Epithelial cell of proximal tubule (primary cell): ENCODE measurements at regions not wholly inside any gene's neighbourhood (a gene's known extent, or its start where the extent isn't known, plus 50 kb on each side); places are given as distances from the start of the nearest gene placed in this dataset.

Source experiments
- DNase-seq: peaks from one replicate; pipeline ENCODE4 v3.0.0-alpha.2; 2011; ENCODE audit warnings: low read depth
- H3K4me3 ChIP-seq: 2 replicates; pipeline ENCODE4 v1.5.1; 2011; ENCODE audit warnings: low read depth, mild to moderate bottlenecking, low read length
- TF ChIP-seq, protein P1 (sequence below): conservative IDR thresholded peaks from 2 replicates; pipeline ENCODE4 v1.5.1; 2012; ENCODE audit warnings: low read depth, mild to moderate bottlenecking, low read length

DNA sequence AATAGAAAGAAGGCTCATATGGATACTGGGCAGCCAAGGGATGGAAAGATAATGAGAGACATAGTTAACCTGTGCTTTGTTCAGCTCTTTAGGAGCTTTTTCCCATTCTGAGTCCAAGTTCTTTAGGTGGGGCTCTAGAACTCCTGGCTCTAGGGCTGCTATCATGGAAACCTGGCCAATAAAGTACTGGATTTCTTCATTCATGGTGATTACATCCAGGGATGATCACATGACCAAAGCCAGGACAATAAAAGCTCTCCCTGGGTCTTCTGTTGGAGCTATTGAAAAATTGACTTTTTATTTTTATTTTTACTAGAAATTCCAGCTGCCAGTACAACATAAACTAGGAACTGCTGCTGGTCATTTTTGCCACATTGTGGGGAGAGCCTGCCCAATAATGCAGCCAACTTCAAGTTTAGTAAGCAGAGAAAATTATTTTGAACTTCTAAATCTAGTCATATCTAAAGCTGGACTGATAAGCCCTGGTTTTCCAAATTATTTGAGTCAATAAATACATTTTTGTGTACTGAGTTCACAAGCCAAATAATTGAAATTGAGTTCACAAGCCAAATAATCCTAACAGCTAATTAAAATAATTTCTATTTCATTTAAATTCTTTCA, 224.9 kb upstream of the STARD13 start:
- no peak overlapping the region for H3K4me3 ChIP-seq
- TF ChIP-seq, protein P1, sequence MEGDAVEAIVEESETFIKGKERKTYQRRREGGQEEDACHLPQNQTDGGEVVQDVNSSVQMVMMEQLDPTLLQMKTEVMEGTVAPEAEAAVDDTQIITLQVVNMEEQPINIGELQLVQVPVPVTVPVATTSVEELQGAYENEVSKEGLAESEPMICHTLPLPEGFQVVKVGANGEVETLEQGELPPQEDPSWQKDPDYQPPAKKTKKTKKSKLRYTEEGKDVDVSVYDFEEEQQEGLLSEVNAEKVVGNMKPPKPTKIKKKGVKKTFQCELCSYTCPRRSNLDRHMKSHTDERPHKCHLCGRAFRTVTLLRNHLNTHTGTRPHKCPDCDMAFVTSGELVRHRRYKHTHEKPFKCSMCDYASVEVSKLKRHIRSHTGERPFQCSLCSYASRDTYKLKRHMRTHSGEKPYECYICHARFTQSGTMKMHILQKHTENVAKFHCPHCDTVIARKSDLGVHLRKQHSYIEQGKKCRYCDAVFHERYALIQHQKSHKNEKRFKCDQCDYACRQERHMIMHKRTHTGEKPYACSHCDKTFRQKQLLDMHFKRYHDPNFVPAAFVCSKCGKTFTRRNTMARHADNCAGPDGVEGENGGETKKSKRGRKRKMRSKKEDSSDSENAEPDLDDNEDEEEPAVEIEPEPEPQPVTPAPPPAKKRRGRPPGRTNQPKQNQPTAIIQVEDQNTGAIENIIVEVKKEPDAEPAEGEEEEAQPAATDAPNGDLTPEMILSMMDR: no peak
- no peak for DNase-seq

GRCh38 chr13:33512880-33513554, 227.5 kb upstream of the STARD13 start:
- no peak overlapping the region for H3K4me3 ChIP-seq
- DNase-seq: no peak
- TF ChIP-seq, protein P1: no peak

GRCh38 chr13:33514362-33514761, 228.8 kb upstream of the STARD13 start:
- TF ChIP-seq, protein P1: no peak
- H3K4me3 ChIP-seq: no peak overlapping the region
- no peak for DNase-seq

DNA sequence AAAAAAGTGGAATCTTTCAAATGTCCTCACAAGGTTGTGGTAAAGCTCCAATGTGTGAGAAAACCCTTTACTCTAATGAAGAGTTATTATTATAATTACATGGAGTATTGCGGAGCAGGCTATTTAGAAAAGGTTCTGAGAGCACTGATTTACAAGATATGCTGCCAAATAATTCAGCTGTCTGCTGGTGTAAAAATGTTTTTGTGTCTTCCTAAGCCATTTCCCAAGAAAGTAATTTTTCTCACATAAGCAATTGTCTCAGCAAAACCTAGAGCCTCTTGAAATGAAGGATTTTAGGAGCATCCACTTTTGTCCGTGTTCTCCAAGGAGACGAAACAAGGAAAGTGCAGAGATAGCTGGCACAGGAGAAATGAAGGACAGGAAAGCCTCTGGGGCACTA, 229.6 kb upstream of the STARD13 start:
- H3K4me3 ChIP-seq: no peak overlapping the region
- no peak for DNase-seq
- TF ChIP-seq, protein P1: no peak

GRCh38 chr13:33518452-33518851, 232.9 kb upstream of the STARD13 start:
- no peak overlapping the region for H3K4me3 ChIP-seq
- TF ChIP-seq, protein P1: no peak
- no peak for DNase-seq

DNA sequence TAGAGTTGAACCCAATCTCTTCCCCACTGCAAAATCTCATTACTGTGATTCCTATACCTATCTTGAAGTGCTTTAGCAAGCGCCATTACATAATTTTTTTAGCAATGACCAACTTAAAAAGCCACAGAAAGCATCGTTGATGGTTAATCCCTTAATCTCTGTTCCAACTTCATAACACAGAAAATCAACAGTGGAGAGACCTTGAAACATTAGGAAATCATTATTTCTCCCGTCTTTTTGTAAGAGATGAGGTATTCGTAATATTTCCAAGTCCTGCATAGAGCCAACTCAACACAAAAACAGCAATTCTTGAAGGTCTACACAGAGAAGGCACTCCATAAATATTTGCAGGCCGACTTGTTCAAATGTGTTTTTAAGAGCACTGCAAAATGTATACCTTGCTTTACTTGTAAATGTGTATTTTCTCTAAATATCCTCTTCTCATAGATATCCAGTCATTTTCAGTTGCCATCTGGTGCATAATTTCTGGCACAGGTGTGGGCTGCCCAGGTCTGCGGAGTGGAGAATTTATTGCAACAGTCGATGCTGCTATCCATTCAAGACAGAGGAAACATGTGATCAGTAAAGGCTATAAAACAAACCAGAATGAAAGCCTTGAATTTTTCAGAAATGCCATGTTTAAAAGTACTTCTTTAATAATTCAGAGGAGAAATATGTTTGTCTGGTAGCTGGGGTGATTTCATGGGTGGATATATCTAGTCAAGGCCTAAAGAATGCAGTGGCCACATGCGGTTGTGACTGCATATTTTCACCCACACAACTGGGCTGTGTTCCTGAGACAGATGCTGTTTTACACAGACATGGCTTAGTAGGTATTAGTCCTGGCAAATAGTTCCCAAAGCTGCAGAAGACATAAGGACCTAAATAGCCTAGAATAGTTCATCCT, 234.3 kb upstream of the STARD13 start:
- TF ChIP-seq, protein P1: no peak
- DNase-seq: no peak
- H3K4me3 ChIP-seq: no peak overlapping the region
